ENCODE measurements at regions not wholly inside any gene's neighbourhood (a gene's known extent, or its start where the extent isn't known, plus 50 kb on each side); places are given as distances from the start of the nearest gene placed in this dataset.

GRCh38 chr1:187237542-187237941 lies 408.8 kb downstream of the PLA2G4A start:
- DNase-seq = no peak

GRCh38 chr1:187241971-187242370 lies 413.2 kb downstream of the PLA2G4A start:
- DNase-seq = no peak

GRCh38 chr1:187244623-187245022 lies 415.9 kb downstream of the PLA2G4A start:
- DNase-seq = peak in 1 of 2 experiments; percentile 22

GRCh38 chr1:187245201-187245600 lies 416.5 kb downstream of the PLA2G4A start:
- no peak for DNase-seq

- DNase-seq = no peak
Observed at GRCh38 chr1:187249196-187249595, 420.4 kb downstream of the PLA2G4A start.

GRCh38 chr1:187252923-187253322 lies 424.2 kb downstream of the PLA2G4A start:
- DNase-seq = no peak

GRCh38 chr1:187257476-187257875 lies 428.7 kb downstream of the PLA2G4A start:
- DNase-seq = no peak

- DNase-seq = no peak
Observed at GRCh38 chr1:187261637-187262036, 432.9 kb downstream of the PLA2G4A start.

- no peak for DNase-seq
Observed at GRCh38 chr1:187262731-187263130, 434.0 kb downstream of the PLA2G4A start.

- peak; percentile 13 to 73 for DNase-seq
Observed at GRCh38 chr1:187264995-187265602, 436.4 kb downstream of the PLA2G4A start.

GRCh38 chr1:187266051-187266450 lies 437.3 kb downstream of the PLA2G4A start:
- peak; percentile 14 to 32 for DNase-seq

- DNase-seq = no peak
Observed at GRCh38 chr1:187267827-187268226, 439.1 kb downstream of the PLA2G4A start.

GRCh38 chr1:187270256-187270655 lies 441.5 kb downstream of the PLA2G4A start:
- no peak for DNase-seq

GRCh38 chr1:187275346-187275745 lies 446.6 kb downstream of the PLA2G4A start:
- no peak for DNase-seq

- no peak for DNase-seq
Observed at GRCh38 chr1:187275985-187276575, 447.3 kb downstream of the PLA2G4A start.

- DNase-seq = no peak
Observed at GRCh38 chr1:187276677-187277076, 447.9 kb downstream of the PLA2G4A start.

GRCh38 chr1:187280031-187280430 lies 451.3 kb downstream of the PLA2G4A start:
- DNase-seq = no peak

GRCh38 chr1:187281085-187281484 lies 452.3 kb downstream of the PLA2G4A start:
- no peak for DNase-seq

GRCh38 chr1:187283984-187284383 lies 455.2 kb downstream of the PLA2G4A start:
- DNase-seq = no peak

- DNase-seq = no peak
Observed at GRCh38 chr1:187294421-187295201, 465.9 kb downstream of the PLA2G4A start.

- no peak for DNase-seq
Observed at GRCh38 chr1:187300081-187300480, 471.3 kb downstream of the PLA2G4A start.

GRCh38 chr1:187306710-187307415 lies 478.1 kb downstream of the PLA2G4A start:
- no peak for DNase-seq

GRCh38 chr1:187310038-187310631 lies 481.4 kb downstream of the PLA2G4A start:
- DNase-seq = no peak
